GM15510 (cell line): ENCODE measurements at regions not wholly inside any gene's neighbourhood (a gene's known extent, or its start where the extent isn't known, plus 50 kb on each side); places are given as distances from the start of the nearest gene placed in this dataset.

Experiments used
- POLR2A ChIP-seq: IDR thresholded peaks from 3 replicates; pipeline ENCODE4 v1.6.1; 2011; ENCODE audit warnings: borderline replicate concordance; ENCODE audit not compliant: insufficient read length; ENCODE audit errors: extremely low read depth

DNA sequence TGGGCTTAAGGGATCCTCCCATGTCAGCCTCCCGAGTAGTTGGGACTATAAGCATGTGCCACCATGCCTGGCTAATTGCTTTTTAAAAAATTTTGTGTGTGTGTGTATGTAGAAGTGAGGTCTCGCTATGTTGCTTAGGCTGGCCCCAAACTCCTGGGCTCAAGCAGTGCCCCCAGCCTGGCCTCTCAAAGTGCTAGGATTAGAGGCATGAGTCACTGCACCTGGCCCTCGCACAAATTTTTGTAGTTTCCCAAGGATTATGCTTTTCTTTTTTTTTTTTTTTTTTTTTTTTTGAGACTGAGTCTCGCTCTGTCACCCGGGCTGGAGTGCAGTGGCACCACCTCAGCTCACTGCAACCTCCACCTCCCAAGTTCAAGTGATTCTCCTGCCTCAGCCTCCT is 144.4 kb upstream of the HNRNPU start:
- no peak for TF ChIP-seq POLR2A

DNA sequence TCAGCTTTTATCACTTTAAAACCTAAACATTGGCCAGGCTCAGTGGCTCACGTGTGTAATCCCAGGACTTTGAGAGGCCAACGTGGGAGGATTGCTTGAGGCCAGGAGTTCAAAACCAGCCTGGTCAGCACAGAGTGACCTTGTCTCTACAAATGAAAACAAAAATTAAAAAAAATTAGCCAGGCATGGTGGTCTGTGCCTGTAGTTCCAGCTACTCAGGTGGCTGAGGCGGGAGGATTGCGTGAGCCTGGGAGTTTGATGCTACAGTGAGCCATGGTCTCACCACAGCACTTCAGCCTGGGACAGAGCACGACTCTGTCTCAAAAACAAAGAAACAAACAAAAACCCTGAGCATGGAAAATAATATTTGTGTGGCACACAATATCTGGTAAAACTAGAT is 143.5 kb upstream of the HNRNPU start:
- no peak for TF ChIP-seq POLR2A

DNA sequence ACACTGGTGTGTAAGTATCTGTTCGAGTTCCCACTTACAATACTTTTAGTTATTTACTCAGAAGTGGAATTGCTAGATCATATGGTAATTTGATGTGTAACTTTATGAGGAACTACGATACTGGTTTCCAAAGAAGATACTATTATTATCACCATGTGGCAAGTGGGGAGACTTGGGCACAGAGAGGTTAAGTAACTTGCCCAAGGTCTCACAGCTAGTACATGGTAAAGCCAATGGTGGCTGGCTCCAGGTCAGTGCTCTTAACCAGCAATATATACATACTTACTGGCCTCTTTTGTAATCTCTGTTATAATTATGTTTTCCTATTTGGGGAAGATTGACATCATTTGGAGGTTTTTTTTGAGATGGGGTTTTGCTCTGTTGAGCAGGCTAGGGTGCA is 138.9 kb upstream of the HNRNPU start:
- no peak for TF ChIP-seq POLR2A

DNA sequence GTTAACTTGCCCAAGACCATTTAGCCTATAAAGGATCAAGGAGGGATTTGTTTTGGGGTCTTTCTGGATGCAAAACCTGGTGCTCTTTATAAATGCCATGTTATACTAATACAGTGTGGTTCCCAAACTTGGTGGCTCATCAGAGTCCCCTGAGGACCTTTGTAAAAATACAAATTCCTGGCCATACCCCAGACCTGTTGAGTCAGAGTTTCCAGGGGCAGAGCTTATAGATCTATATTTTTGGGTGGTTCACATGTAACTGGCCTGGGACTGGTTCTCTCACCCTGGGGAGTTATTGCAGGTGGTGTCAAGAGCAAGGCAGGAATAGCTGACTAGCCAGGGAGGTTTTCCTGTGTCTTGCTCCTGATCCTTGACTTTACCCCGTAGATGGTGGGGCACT is 136.9 kb upstream of the HNRNPU start:
- TF ChIP-seq POLR2A = no peak

DNA sequence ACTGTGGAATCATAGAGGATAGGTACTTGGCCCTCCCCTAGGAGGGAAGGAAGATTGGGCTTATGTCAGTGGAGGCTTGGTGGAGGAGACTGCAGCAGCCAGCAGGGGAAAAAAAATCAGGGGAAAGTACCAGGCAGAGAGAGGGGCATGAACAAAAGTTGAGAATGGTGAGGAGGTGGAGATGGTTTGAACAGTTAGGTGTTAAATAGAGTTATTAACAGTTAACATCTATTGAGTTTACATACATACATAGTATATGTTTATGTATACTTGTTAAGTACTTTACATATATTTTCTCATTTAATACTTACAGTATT is 136.5 kb upstream of the HNRNPU start:
- no peak for TF ChIP-seq POLR2A

DNA sequence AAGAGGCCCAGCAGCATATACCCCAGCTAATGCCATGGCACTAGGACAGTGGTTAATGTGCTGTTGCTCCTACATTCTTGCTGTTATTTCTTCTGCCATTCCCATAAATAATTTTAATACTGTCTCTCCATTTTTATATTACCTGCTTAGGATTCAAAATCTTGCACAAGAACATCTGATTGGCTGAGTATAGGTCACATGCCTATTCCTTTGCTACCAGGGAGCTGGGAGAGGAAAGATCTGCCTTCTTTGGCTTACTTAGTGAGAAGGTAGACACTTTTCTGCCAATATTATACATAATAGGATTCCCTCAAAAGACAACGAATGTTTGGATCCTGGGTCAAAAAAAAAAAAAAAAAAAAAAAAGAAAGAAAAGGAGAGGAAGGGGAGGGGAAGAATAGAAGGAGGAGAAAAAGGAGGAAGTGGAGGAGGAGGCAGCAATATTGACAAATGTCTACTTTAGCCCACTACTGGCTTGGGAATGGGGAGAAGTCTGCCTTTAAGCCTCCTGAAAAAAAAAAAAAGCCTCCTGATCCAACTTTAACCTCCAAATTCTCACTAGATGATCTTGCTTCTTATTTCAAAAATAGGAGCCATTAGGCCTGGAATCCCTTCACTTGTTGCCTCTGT is 134.5 kb upstream of the HNRNPU start:
- no peak for TF ChIP-seq POLR2A

DNA sequence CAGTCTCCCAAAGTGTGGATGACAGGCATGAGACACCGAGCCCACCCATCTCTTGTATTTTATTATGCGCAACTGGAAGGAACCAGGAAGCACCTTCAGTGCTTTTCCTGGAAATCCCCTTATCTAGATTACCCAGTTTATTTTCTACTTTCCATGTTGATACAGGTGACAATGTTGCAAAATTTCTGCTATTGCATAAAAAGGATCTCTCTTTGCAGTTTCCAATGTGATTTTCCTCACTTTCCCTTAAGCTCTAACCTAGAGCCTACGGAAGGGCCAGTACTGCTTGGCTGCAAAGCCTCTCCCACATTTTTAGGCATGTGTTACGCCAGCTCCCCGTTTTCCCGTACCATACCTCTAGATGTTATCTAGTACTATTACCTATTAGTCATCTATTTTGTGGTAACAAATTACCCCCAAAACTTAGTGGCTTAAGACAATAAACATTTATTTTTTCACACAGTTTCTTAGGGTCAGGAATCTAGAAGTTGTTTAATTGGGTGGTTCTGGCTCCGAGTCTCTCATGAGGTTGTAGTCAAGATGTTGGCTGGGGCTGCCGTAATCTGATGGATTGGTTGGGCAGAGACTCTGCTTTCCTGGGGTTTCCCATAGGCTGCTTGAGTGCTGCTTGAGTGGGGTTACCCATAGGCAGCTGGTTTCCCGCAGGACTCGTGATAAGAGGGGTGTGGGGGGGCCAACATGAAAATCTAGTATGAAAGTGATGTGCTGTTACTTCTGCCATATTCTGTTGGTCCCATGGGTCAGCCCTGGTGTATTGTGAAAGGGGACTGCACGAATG is 131.5 kb upstream of the HNRNPU start:
- TF ChIP-seq POLR2A = no peak

DNA sequence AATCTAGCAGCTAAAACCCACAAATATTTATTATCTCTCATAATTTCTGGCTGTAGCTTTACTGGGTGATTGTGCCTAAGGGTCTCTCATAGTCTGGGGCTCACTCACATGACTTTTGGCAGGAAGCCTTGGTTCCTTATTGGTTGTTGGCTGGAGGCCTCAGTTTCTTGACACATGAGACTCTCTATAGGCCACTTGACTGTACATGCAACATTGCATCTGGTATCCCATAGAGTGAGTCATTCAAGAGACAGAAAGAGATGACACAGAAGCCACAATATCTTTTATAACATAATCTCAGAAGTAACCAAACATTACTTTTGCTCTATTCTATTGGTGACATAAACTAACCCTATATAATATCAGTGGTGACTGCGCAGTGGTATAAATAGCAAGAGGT is 128.5 kb upstream of the HNRNPU start:
- no peak for TF ChIP-seq POLR2A

DNA sequence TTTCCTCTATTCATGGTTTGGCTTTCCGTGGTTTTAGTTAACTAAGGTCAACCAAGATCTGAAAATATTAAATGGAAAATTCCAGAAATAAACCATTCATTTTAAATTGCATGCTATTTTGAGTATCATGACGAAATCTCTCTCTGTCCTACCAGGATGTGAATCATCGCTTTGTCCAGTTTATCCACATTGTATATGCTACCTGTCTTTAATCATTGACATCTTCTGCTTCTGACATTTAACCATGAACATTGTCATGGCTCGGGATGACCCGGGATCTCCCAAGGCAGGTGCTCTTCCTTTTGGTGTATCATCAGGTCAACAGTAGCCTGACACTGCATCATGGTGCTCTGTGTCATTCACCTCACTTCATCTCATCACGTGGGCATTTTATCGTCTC is 125.5 kb upstream of the HNRNPU start:
- TF ChIP-seq POLR2A = no peak

DNA sequence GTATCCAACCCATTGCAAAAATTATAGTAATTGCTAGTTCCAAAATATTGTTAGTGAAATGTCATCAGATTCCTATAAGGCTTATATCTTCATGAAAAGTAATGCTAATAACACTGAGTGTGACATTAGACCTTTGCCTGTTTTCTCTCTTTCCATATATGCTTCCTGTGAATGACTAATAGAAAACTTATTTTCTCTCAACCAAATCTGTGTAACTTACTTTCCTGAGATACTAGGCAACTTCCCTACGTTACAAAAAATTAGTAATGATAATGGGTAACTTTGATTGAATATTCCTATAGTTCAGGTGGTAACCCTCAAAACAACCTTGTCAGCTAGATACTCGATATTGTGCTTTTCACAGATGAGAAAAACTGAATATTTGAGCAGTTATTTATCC is 124.2 kb upstream of the HNRNPU start:
- TF ChIP-seq POLR2A = no peak

DNA sequence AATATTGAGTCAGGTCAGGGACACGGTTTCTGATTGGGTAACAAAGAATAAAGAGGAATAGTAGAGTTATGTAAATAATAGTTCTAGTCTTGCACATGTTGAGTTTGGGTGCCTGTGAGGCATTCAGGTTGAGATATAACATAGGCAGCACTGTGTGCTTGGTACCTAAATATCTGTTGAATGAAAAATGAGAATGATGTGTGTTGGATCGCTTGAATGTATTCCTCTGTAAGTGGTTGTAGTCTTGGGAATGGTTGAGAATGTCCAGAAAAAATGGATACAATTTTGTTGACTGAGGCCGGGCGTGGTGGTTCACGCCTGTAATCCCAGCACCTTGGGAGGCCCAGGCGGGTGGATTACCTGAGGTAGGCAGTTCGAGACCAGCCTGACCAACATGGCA is 116.3 kb upstream of the HNRNPU start:
- TF ChIP-seq POLR2A = no peak

DNA sequence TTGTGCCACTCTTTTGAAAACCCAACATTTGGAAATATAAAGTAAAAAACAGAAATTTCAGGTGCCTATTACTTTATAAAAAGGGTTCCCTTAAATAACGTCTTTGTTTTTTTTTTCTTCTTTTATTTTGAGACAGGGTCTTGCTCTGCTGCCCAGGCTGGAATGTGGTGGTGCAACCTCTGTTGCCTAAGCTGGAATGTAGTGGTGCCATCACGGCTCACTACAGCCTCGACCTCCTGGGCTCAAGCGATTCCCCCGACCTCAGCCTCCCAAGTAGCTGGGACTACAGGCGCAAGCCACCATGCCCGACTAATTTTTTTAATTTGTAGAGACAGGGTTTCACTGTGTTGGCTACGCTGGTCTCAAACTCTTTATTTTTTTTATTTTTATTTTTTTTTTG is 110.2 kb upstream of the HNRNPU start:
- no peak for TF ChIP-seq POLR2A

DNA sequence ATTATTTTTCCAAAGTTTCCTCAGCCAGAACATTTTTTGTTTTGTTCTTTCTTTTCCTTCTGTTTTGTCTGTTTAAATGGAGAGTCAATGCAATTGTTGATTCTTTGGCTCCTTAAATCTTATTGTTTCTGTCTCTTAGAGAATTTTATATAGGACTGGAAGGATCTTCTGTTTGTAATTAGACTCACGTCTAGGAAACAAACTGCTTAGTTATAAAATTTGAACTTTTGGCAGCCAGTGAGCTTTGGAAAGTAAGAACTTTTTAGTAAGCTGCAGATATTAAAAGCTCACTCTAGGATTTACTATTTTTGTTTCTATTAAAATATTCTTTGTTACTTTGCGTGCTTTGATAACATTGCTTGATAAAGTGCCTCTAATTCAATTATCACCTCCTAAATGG is 109.8 kb upstream of the HNRNPU start:
- no peak for TF ChIP-seq POLR2A

DNA sequence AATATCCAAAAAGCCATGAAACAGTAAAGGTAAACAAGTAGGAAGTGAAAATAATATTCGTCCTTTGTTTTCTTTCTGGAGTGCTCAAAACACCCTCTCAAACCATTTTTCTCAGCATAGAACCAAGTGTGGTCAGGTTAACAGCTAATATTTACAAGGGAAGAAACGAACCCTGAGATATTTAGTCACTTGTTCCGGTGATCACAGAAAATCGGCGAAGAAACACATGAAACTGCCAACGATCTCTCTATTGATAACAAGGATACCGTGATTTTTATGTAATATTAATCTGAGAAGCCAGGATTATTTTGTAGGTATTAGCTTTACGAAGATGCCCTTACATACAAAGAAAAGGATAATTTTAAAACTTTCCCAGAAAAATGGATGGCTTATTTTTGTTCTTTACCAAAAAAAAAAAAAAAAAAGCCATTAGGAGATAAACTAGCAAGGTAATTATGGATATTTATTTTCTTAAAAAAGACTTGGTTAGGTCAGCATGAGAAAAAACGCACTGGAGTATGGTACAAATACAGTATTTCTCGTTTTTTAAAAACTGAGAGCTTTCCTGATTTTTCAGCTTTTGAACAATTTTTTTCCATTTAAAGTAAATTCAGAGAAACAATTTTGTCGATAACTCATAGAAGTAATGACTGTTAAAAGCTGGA is 107.3 kb upstream of the HNRNPU start:
- TF ChIP-seq POLR2A = no peak

DNA sequence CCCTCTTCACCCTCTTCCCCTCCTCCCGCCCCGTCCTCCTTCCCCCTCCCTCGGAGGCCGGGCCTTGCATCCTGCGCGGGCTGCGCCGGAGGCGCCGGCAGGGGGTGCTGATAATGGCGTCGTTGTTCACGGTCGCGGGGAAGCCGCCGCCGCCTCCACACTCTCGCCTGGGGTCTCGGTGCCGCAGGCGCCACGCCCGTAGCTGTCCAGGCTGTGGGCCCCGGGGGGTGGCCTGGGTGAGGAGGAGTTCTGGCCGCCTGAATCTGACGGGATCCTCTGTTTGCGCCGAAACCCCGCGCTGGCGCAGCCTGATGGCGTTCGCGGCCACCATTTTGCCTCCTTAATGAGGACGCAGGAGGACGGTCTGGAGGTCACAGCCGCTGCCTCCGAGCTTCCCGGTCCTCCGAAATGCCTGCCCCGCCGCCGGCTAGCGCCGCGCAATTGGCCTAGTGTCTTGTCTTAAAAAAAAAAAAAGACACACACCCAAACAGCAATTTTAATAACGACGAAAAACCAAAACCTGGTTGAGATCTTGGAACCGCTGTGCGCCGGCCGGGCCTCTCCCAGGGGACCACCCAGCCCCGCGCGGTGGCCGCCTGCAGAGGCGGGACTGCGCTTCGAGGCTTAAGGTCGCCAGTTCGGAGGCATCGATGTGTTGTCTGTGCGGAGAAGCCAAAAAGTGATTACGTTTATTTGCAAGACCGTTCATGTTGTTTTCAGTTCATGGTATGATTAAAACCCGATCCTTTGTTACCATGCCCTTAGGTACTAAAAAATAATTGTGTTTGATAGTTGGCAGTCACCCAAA is 106.6 kb upstream of the HNRNPU start:
- peak; percentile 70 for TF ChIP-seq POLR2A
